BJ (cell line): ENCODE measurements at regions not wholly inside any gene's neighbourhood (a gene's known extent, or its start where the extent isn't known, plus 50 kb on each side); places are given as distances from the start of the nearest gene placed in this dataset.

Experiments
- CTCF ChIA-PET: fragments of 350-600 bp; formaldehyde crosslinking; extraction: SDS; loops from one replicate; lab custom pipeline; 2021; ENCODE audit warnings: antibody characterized with exemption, inconsistent platforms; lab: Yijun Ruan, JAX
- POLR2A ChIA-PET: fragments of 300-600 bp; sonication (Branson Sonifier 250); formaldehyde crosslinking; extraction: SDS; loops from one replicate; lab custom pipeline; 2021; ENCODE audit warnings: antibody characterized with exemption; lab: Charles Lee
- DNase-seq: peaks from one replicate; pipeline ENCODE4 v3.0.0-alpha.2; 2011; ENCODE audit warnings: low read depth
- H3K27me3 ChIP-seq: 2 replicates; pipeline ENCODE4 v1.6.0; 2011; ENCODE audit warnings: low read length; ENCODE audit not compliant: control insufficient read depth, insufficient read depth
- H3K36me3 ChIP-seq: 2 replicates; pipeline ENCODE4 v1.5.1; 2011; ENCODE audit warnings: low read length; ENCODE audit not compliant: control insufficient read depth, insufficient read depth
- H3K4me3 ChIP-seq: 2 replicates; pipeline ENCODE4 v1.5.1; 2011; ENCODE audit warnings: low read depth, mild to moderate bottlenecking, control low read depth, low read length
- TF ChIP-seq, protein P1 (sequence below): IDR thresholded peaks from 2 replicates; pipeline ENCODE4 v1.5.1; 2011; ENCODE audit warnings: low read depth, mild to moderate bottlenecking, control low read depth, inconsistent platforms, low read length, moderate library complexity; ENCODE audit not compliant: insufficient read depth

- CTCF ChIA-PET, result no interaction called here
- Histone ChIP-seq H3K4me3 (no peak overlapping the region), H3K36me3 (no peaks in the 10 kb centered on the region), H3K27me3 (no peaks in the 10 kb centered on the region)
- no peak for DNase-seq
- POLR2A ChIA-PET, result no interaction called here
- TF ChIP-seq, protein P1, sequence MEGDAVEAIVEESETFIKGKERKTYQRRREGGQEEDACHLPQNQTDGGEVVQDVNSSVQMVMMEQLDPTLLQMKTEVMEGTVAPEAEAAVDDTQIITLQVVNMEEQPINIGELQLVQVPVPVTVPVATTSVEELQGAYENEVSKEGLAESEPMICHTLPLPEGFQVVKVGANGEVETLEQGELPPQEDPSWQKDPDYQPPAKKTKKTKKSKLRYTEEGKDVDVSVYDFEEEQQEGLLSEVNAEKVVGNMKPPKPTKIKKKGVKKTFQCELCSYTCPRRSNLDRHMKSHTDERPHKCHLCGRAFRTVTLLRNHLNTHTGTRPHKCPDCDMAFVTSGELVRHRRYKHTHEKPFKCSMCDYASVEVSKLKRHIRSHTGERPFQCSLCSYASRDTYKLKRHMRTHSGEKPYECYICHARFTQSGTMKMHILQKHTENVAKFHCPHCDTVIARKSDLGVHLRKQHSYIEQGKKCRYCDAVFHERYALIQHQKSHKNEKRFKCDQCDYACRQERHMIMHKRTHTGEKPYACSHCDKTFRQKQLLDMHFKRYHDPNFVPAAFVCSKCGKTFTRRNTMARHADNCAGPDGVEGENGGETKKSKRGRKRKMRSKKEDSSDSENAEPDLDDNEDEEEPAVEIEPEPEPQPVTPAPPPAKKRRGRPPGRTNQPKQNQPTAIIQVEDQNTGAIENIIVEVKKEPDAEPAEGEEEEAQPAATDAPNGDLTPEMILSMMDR, result no peak
These were observed 249.7 kb upstream of the AVPR1A start for GRCh38 chr12:63400718-63401117.

- ChIA-PET POLR2A (no interaction called here), CTCF (no interaction called here)
- TF ChIP-seq, protein P1, result no peak
- DNase-seq, result no peak
- Histone ChIP-seq H3K4me3 (no peak overlapping the region), H3K36me3 (no peaks in the 10 kb centered on the region), H3K27me3 (no peaks in the 10 kb centered on the region)
These were observed 249.3 kb upstream of the AVPR1A start for GRCh38 chr12:63400318-63400717.

- ChIA-PET POLR2A (no interaction called here), CTCF (no interaction called here)
- DNase-seq, result no peak
- TF ChIP-seq, protein P1, result no peak
- Histone ChIP-seq H3K4me3 (no peak overlapping the region), H3K27me3 (no peaks in the 10 kb centered on the region), H3K36me3 (no peaks in the 10 kb centered on the region)
These were observed 246.8 kb upstream of the AVPR1A start for GRCh38 chr12:63397807-63398206.

GRCh38 chr12:63396135-63396534, 245.1 kb upstream of the AVPR1A start:
- ChIA-PET POLR2A (no interaction called here), CTCF (no interaction called here)
- TF ChIP-seq, protein P1, result no peak
- no peak for DNase-seq
- no peak overlapping the region for H3K4me3 ChIP-seq
- H3K27me3 ChIP-seq, result no peaks in the 10 kb centered on the region
- no peaks in the 10 kb centered on the region for H3K36me3 ChIP-seq

DNA sequence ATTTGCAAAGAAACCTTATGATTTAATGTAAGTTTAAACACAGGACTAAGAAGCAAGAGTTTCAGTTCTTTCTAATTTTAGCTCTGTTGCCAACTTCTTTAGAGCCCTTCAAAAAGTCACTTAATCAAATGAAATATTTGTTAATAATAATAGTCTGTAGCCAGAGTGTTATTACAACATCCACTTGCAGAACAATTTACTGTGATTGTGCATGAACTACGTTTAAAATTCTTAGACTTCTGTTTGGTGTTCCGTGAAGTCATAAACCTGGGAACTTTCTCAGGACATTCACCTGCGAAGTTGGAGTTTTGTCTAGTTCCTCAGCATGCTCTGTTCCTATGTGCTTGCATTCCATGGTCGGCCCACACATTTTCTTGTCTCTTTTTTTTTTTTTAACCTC, 244.0 kb upstream of the AVPR1A start:
- POLR2A ChIA-PET, result no interaction called here
- H3K4me3 ChIP-seq, result no peak overlapping the region
- H3K36me3 ChIP-seq, result no peaks in the 10 kb centered on the region
- CTCF ChIA-PET, result no interaction called here
- TF ChIP-seq, protein P1, result no peak
- DNase-seq, result no peak
- no peaks in the 10 kb centered on the region for H3K27me3 ChIP-seq
